GM13976 (cell line): ENCODE measurements at regions not wholly inside any gene's neighbourhood (a gene's known extent, or its start where the extent isn't known, plus 50 kb on each side); places are given as distances from the start of the nearest gene placed in this dataset.

Experiments used
- DNase-seq: peaks from one replicate; pipeline ENCODE4 v3.0.0; 2012; ENCODE audit warnings: low spot score
- CTCF ChIP-seq: IDR thresholded peaks from 2 replicates; pipeline ENCODE4 v1.5.1; 2012; ENCODE audit warnings: borderline replicate concordance, mild to moderate bottlenecking; ENCODE audit not compliant: insufficient read depth; ENCODE audit errors: extremely low read depth, missing control alignments, control extremely low read depth
- in situ Hi-C: fragments of 300-500 bp; cut with MboI; formaldehyde crosslinking; loops from one replicate; pipeline ENCODE4 v1.12.0; 2022; ENCODE audit warnings: low sequenced_read_pairs, mixed read lengths, inconsistent platforms; ENCODE audit not compliant: unreplicated experiment

DNA sequence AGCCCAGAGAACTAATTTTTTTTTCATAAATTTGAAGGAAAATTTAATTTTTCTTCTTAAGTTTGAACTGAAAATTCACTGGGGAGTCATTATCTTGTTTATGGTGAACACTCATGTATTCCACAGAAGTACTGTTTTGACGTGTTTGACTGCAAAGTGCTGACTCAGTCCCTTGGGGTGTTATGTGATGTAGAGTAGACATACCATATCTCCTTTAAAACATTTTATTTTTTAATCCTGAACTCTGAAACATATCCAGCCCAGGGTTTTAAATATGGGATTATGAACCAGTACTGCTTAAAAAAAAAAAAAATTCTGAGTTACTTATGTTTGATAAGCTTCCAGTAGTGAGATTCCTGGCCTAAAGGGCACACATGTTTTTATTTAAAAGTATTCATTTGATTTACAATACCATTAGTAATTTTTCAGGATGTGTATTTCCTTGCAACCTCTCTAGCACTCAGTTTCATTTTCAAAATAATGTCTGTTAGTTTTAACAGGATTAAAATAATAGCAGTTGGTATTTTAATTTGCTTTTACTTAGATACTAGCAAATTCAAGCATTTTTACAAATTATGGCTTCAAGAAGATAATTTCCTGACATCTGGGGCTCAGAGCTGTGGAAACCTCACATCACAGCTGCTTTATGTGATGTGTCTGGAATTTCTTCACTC, 81.7 kb upstream of the PDE10A start:
- DNase-seq: no peak
- in situ Hi-C loops: no loop called here
- TF ChIP-seq CTCF: no peak

DNA sequence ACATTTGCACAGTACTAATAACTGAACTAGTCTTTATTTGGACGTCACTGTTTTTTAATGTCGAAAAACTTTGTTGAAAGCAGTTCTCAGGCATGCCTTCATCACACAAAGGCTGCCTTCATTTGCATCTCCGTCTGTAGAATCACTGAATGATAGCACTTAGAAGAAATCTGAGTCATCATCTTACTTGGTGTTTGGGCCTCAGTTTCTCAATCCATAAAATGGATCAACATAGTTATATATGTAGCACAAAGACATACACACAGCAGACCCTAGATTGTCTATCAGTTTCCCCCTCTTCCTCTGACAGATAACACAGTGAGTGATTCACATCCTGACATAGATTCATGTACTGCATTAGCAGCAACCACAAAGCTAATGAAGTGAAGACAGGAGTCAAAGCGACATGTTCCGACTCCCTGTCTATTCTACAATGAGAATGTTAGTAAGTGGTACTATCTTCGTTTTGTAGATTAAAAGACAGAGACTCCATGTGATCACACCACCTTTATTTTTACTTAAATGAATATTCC, 80.4 kb upstream of the PDE10A start:
- in situ Hi-C loops: no loop called here
- TF ChIP-seq CTCF: no peak
- no peak for DNase-seq

DNA sequence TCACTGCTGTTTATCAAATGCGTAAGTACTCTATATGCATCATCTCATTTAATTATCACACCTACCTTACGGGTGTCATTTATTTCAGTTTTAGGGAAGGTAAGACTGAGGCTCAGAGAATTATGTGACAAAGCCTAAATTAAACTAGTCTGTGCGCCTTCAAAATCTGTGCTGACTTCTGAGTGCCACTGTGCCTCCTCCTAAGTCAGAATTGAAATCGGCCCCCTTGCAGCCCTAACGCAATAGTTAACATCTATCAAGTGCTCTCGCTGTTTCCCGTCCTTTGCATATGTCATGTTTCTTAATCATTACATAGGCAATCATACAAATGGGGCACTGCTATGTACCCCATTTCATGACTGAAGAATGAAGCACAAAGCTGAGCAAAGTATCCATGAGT, 79.0 kb upstream of the PDE10A start:
- DNase-seq: no peak
- TF ChIP-seq CTCF: no peak
- in situ Hi-C loops: no loop called here

DNA sequence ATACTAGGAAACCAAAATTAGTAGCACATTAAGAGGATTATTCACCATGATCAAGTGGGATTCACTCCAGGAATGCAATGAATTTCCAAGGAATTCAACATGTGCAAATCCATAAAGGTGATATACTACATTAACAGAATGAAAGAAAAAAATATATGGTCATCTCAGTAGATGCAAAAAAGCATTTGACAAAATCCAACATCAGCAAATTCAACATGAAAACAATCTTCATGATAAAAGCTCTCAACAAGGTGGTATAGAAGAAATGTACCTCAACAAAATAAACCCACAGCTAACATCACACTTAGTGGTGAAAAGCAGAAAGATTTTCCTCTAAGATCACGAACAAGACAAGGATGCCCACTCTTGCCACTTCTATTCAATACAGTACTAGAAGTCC, 74.4 kb upstream of the PDE10A start:
- no peak for TF ChIP-seq CTCF
- in situ Hi-C loops: no loop called here
- no peak for DNase-seq

- DNase-seq: no peak
- no peak for TF ChIP-seq CTCF
- in situ Hi-C loops: no loop called here
These were observed 72.0 kb upstream of the PDE10A start for GRCh38 chr6:165735065-165735464.

DNA sequence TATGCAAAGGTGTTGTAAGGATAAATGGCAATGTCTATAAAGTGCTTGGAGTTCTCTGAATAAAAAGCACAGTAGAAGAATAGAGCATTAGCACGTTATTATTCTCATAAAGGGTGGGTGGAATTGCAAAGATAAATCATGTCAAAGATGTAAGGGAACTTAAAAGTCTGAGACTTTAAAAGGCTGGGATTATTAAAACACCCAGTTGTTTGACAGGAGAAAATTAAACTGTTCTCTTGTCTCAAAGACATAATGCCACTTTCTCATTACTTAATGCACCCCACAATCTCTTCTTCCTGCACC, 70.4 kb upstream of the PDE10A start:
- in situ Hi-C loops: no loop called here
- no peak for TF ChIP-seq CTCF
- no peak for DNase-seq
